CD14-positive monocyte (primary cell): ENCODE measurements at regions not wholly inside any gene's neighbourhood (a gene's known extent, or its start where the extent isn't known, plus 50 kb on each side); places are given as distances from the start of the nearest gene placed in this dataset.

Experiments used
- DNase-seq, 3 donors: peaks; one replicate each; pipeline ENCODE4 v3.0.0-alpha.2; 2011 to 2022
- H2AFZ ChIP-seq: 2 replicates; pipeline ENCODE4 v1.6.0; 2012; ENCODE audit warnings: mild to moderate bottlenecking, low read depth, low read length, inconsistent platforms; ENCODE audit not compliant: insufficient read depth, poor library complexity, severe bottlenecking
- H3K27ac ChIP-seq, 2 donors: 1 replicate in 1 of 2; 2 replicates in 1 of 2; pipeline ENCODE4 v1.5.1; 2012 to 2013; ENCODE audit warnings: low read length in 2 of 2, control low read depth in 1 of 2, inconsistent platforms in 1 of 2, low read depth in 1 of 2, mild to moderate bottlenecking in 1 of 2
- H3K27me3 ChIP-seq, 2 donors: one replicate each; pipeline versions ENCODE4 v1.6.0 to v1.6.1; 2011 to 2013; ENCODE audit warnings: low read length in 2 of 2; ENCODE audit not compliant: control insufficient read depth in 2 of 2, insufficient read depth in 2 of 2
- H3K36me3 ChIP-seq, 2 donors: replicated peaks in 1 of 2; 1 replicate in 1 of 2; 2 replicates in 1 of 2; pipeline versions ENCODE4 v1.5.1 to v1.6.1; 2012 to 2013; ENCODE audit warnings: low read length in 2 of 2, control low read depth in 1 of 2, inconsistent platforms in 1 of 2, mild to moderate bottlenecking in 1 of 2; ENCODE audit not compliant: insufficient read depth in 2 of 2, control insufficient read depth in 1 of 2
- H3K4me1 ChIP-seq, 2 donors: 1 replicate in 1 of 2; 2 replicates in 1 of 2; pipeline versions ENCODE4 v1.5.1 to v1.6.1; 2012 to 2013; ENCODE audit warnings: low read length in 2 of 2, control low read depth in 1 of 2, inconsistent platforms in 1 of 2, mild to moderate bottlenecking in 1 of 2, moderate library complexity in 1 of 2; ENCODE audit not compliant: insufficient read depth in 2 of 2, control insufficient read depth in 1 of 2
- H3K4me2 ChIP-seq: replicated peaks from 2 replicates; pipeline ENCODE3; 2012; ENCODE audit warnings: low read length, moderate library complexity, mild to moderate bottlenecking; ENCODE audit not compliant: poor library complexity, severe bottlenecking; ENCODE audit errors: extremely low read depth
- H3K4me3 ChIP-seq, 3 experiments: fragments of 200-600 bp in 1 of 3; sonication (generic) in 1 of 3; replicated peaks in 1 of 3; 1 replicate in 2 of 3; 2 replicates in 1 of 3; pipeline ENCODE4 v1.5.1; 2011 to 2013; ENCODE audit warnings: low read length in 3 of 3, mild to moderate bottlenecking in 3 of 3, control low read depth in 2 of 3, low read depth in 2 of 3, inconsistent platforms in 1 of 3, moderate library complexity in 1 of 3
- H3K79me2 ChIP-seq: 2 replicates; pipeline ENCODE4 v1.6.0; 2012; ENCODE audit warnings: mild to moderate bottlenecking, control low read depth, inconsistent platforms, low read length, moderate library complexity; ENCODE audit not compliant: insufficient read depth
- H3K9ac ChIP-seq: 2 replicates; pipeline ENCODE4 v1.6.0; 2017; ENCODE audit warnings: low read length, mild to moderate bottlenecking; ENCODE audit not compliant: insufficient read depth, poor library complexity, severe bottlenecking
- H3K9me3 ChIP-seq, 2 donors: replicated peaks in 1 of 2; 1 replicate in 1 of 2; 2 replicates in 1 of 2; pipeline versions ENCODE4 v1.5.1 to v1.6.1; 2012 to 2013; ENCODE audit warnings: low read length in 2 of 2, control low read depth in 1 of 2; ENCODE audit not compliant: control insufficient read depth in 1 of 2, insufficient read depth in 1 of 2
- H4K20me1 ChIP-seq: 2 replicates; pipeline ENCODE4 v1.6.0; 2012; ENCODE audit warnings: mild to moderate bottlenecking, low read length, control low read depth, moderate library complexity; ENCODE audit not compliant: insufficient read depth
- H3K27ac Mint-ChIP-seq, 7 donors: one replicate each; pipeline ENCODE4 v1.8.0; 2020; ENCODE audit warnings: mild to moderate bottlenecking in 7 of 7, mixed read lengths in 7 of 7, moderate library complexity in 6 of 7, inconsistent platforms in 2 of 7
- H3K27me3 Mint-ChIP-seq, 3 donors: one replicate each; pipeline ENCODE4 v1.8.0; 2021 to 2022; ENCODE audit warnings: low read depth in 3 of 3, mild to moderate bottlenecking in 3 of 3, mixed read lengths in 3 of 3, moderate library complexity in 3 of 3, inconsistent platforms in 1 of 3
- H3K36me3 Mint-ChIP-seq, 2 donors: one replicate each; pipeline ENCODE4 v1.8.0; 2020; ENCODE audit warnings: mixed read lengths in 2 of 2, inconsistent platforms in 1 of 2, mild to moderate bottlenecking in 1 of 2
- H3K4me1 Mint-ChIP-seq: one replicate; pipeline ENCODE4 v1.8.0; 2020; ENCODE audit warnings: mild to moderate bottlenecking, mixed read lengths
- H3K4me3 Mint-ChIP-seq, 2 donors: one replicate each; pipeline ENCODE4 v1.8.0; 2020; ENCODE audit warnings: mild to moderate bottlenecking in 2 of 2, mixed read lengths in 2 of 2, moderate library complexity in 1 of 2
- H3K9me3 Mint-ChIP-seq, 7 donors: one replicate each; pipeline ENCODE4 v1.8.0; 2020 to 2022; ENCODE audit warnings: mixed read lengths in 7 of 7, mild to moderate bottlenecking in 6 of 7, moderate library complexity in 6 of 7, inconsistent platforms in 2 of 7
- CTCF ChIP-seq: fragments of 200-600 bp; IDR thresholded peaks from one replicate; pipeline ENCODE4 v1.8.0; 2022; ENCODE audit warnings: antibody characterized with exemption, mild to moderate bottlenecking
- WGBS: methylation state at CpG from one replicate; pipeline ENCODE4 v1.1.5; 2013; ENCODE audit warnings: missing lambda C conversion rate; ENCODE audit not compliant: insufficient coverage; 5-methylcytosine and 5-hydroxymethylcytosine counted together
- intact Hi-C, 2 donors: fragments of 100-400 bp; cut with micrococcal nuclease; formaldehyde crosslinking; loops; one replicate each; pipeline versions ENCODE4 v1.15.0 to v1.15.1; 2023

DNA sequence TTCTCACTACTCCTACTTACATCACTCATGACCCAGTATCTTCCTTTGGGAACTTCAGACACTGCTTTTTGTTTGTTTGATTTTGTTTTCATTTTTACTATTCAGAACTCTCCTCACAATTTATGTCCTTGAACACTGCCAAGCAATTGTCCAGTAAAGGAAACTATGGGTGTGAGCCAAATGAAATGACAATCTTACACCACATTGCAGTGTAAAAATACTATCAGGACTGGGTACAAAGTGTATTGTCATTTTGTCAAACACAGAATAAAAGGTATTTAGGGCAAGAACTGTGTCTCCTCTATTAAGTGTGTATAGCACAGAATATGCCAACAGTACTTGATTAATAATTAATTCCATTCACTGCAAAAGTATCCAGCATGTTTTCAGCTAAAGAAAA, 199.3 kb downstream of the ALG10B start:
- Mint-ChIP-seq H3K4me3 (no peak overlapping the region), H3K36me3 (no peaks in the 10 kb centered on the region), H3K27ac (no peak overlapping the region), H3K4me1 (no peaks in the 10 kb centered on the region), H3K9me3 (peaks cover 1 to 15% (median 9%) of the 10 kb centered on the region in 7 donors), H3K27me3 (no peaks in the 10 kb centered on the region)
- Histone ChIP-seq H3K79me2 (no peaks in the 10 kb centered on the region), H3K4me3 (no peak overlapping the region), H4K20me1 (no peaks in the 10 kb centered on the region), H3K9ac (no peak overlapping the region), H3K4me1 (no peaks in the 10 kb centered on the region), H3K9me3 (peaks cover 0 to 3% of the 10 kb centered on the region in 2 donors), H2AFZ (no peak overlapping the region), H3K27me3 (no peaks in the 10 kb centered on the region), H3K27ac (no peak overlapping the region), H3K36me3 (no peaks in the 10 kb centered on the region), H3K4me2 (no peak overlapping the region)
- intact Hi-C loops, result no loop called here
- TF ChIP-seq CTCF, result no peak
- DNase-seq, result no peak

- H2AFZ ChIP-seq, result no peak overlapping the region
- no peak overlapping the region for H3K4me2 ChIP-seq
- H3K27ac Mint-ChIP-seq, result no peak overlapping the region
- H3K79me2 ChIP-seq, result no peaks in the 10 kb centered on the region
- intact Hi-C loops, result no loop called here
- H3K4me3 ChIP-seq, result no peak overlapping the region
- no peaks in the 10 kb centered on the region for H3K36me3 ChIP-seq
- peaks cover 0 to 3% of the 10 kb centered on the region in 2 donors for H3K9me3 ChIP-seq
- DNase-seq, result no peak
- H3K27me3 Mint-ChIP-seq, result no peaks in the 10 kb centered on the region
- no peaks in the 10 kb centered on the region for H3K27me3 ChIP-seq
- H4K20me1 ChIP-seq, result no peaks in the 10 kb centered on the region
- no peaks in the 10 kb centered on the region for H3K36me3 Mint-ChIP-seq
- no peak overlapping the region for H3K27ac ChIP-seq
- H3K4me1 ChIP-seq, result no peaks in the 10 kb centered on the region
- no peak overlapping the region for H3K4me3 Mint-ChIP-seq
- peaks cover 1 to 15% (median 5%) of the 10 kb centered on the region in 7 donors for H3K9me3 Mint-ChIP-seq
- WGBS, result no CpG with 5 or more reads among the region's 2 CpGs
- H3K9ac ChIP-seq, result no peak overlapping the region
- H3K4me1 Mint-ChIP-seq, result no peaks in the 10 kb centered on the region
- TF ChIP-seq CTCF, result no peak
These were observed 199.8 kb downstream of the ALG10B start for GRCh38 chr12:38516418-38516817.
